Prostate gland (tissue), 2 donors: ENCODE measurements at regions not wholly inside any gene's neighbourhood (a gene's known extent, or its start where the extent isn't known, plus 50 kb on each side); places are given as distances from the start of the nearest gene placed in this dataset.

Experiments
- DNase-seq: peaks from one replicate; pipeline ENCODE4 v3.0.0-alpha.2; 2019; ENCODE audit warnings: low spot score
- H3K27ac ChIP-seq, 2 donors: fragments of 200-600 bp; sonication (generic); 2 replicates each; pipeline ENCODE4 v1.5.1; 2017 to 2019
- H3K27me3 ChIP-seq: fragments of 200-600 bp; sonication (generic); replicated peaks from 2 replicates; pipeline ENCODE4 v1.5.1; 2019; ENCODE audit not compliant: insufficient read depth
- H3K36me3 ChIP-seq, 2 donors: fragments of 200-600 bp; sonication (generic); 1 replicate in 1 of 2; 2 replicates in 1 of 2; pipeline versions ENCODE4 v1.5.1 to v1.8.1; 2017 to 2019
- H3K4me1 ChIP-seq: fragments of 200-600 bp; sonication (generic); replicated peaks from 2 replicates; pipeline ENCODE4 v1.5.1; 2019
- H3K4me3 ChIP-seq, 2 donors: fragments of 200-600 bp; sonication (generic); 2 replicates each; pipeline ENCODE4 v1.5.1; 2017 to 2019
- H3K9me3 ChIP-seq: fragments of 200-600 bp; sonication (generic); 2 replicates; pipeline ENCODE4 v1.5.1; 2017
- CTCF ChIP-seq, 4 experiments: fragments of 200-600 bp in 2 of 4; fragments of 450-650 bp in 2 of 4; sonication (generic) in 2 of 4; IDR thresholded peaks; 1 replicate in 3 of 4; 2 replicates in 1 of 4; pipeline ENCODE4 v1.5.1; 2016 to 2019; ENCODE audit warnings: antibody characterized with exemption in 4 of 4, mild to moderate bottlenecking in 2 of 4, moderate library complexity in 2 of 4
- POLR2A ChIP-seq: fragments of 450-650 bp; IDR thresholded peaks from one replicate; pipeline ENCODE4 v1.6.1; 2016; ENCODE audit warnings: antibody characterized with exemption, mild to moderate bottlenecking
- POLR2AphosphoS5 ChIP-seq: sonication (generic); formaldehyde crosslinking; IDR thresholded peaks from one replicate; pipeline ENCODE4 v1.6.1; 2017; ENCODE audit warnings: antibody characterized with exemption
- WGBS: methylation state at CpG from one replicate; pipeline ENCODE4 v1.1.5; 2018; 5-methylcytosine and 5-hydroxymethylcytosine counted together
- intact Hi-C: fragments of 100-400 bp; cut with DNase I; formaldehyde crosslinking; loops from one replicate; pipeline ENCODE4 v1.14.2; 2022

- Histone ChIP-seq H3K27me3 (no peaks in the 10 kb centered on the region), H3K4me1 (no peaks in the 10 kb centered on the region), H3K4me3 (no peak overlapping the region), H3K9me3 (no peaks in the 10 kb centered on the region), H3K36me3 (no peaks in the 10 kb centered on the region), H3K27ac (no peak overlapping the region)
- DNase-seq, result no peak
- WGBS, result 17% methylated on average over 1 of the region's 1 CpG
- intact Hi-C loops, result no loop called here
- no peak for TF ChIP-seq CTCF (IDR thresholded peaks at IDR 0.05)
- no peak for TF ChIP-seq POLR2AphosphoS5
- no peak for TF ChIP-seq POLR2A
Measured at GRCh38 chr1:96104506-96104905, 617.1 kb upstream of the PTBP2 start.

- no peaks in the 10 kb centered on the region for H3K9me3 ChIP-seq
- H3K4me3 ChIP-seq, result no peak overlapping the region
- H3K36me3 ChIP-seq, result no peaks in the 10 kb centered on the region
- H3K4me1 ChIP-seq, result no peaks in the 10 kb centered on the region
- WGBS, result 54% methylated on average over 3 of the region's 3 CpGs
- no peak for DNase-seq
- H3K27ac ChIP-seq, result no peak overlapping the region
- intact Hi-C loops, result no loop called here
- no peak for TF ChIP-seq POLR2AphosphoS5
- no peak for TF ChIP-seq POLR2A
- no peak for TF ChIP-seq CTCF (IDR thresholded peaks at IDR 0.05)
- no peaks in the 10 kb centered on the region for H3K27me3 ChIP-seq
Measured at GRCh38 chr1:96104906-96105305, 616.7 kb upstream of the PTBP2 start.

- no peak for TF ChIP-seq POLR2AphosphoS5
Measured at GRCh38 chr1:96116731-96117130, 604.9 kb upstream of the PTBP2 start.

GRCh38 chr1:96130432-96130831, 591.2 kb upstream of the PTBP2 start:
- Histone ChIP-seq H3K36me3 (no peaks in the 10 kb centered on the region), H3K4me1 (no peaks in the 10 kb centered on the region), H3K9me3 (no peaks in the 10 kb centered on the region), H3K4me3 (no peak overlapping the region), H3K27me3 (no peaks in the 10 kb centered on the region), H3K27ac (no peak overlapping the region)
- TF ChIP-seq POLR2A (no peak), POLR2AphosphoS5 (no peak), CTCF (IDR thresholded peaks at IDR 0.05) (no peak)
- DNase-seq, result no peak
- WGBS, result 45% methylated on average over 2 of the region's 2 CpGs
- intact Hi-C loops, result no loop called here

More at GRCh38 chr1:96116731-96117130, 604.9 kb upstream of the PTBP2 start:
- DNase-seq, result no peak
- Histone ChIP-seq H3K9me3 (no peaks in the 10 kb centered on the region), H3K4me3 (no peak overlapping the region), H3K36me3 (no peaks in the 10 kb centered on the region), H3K4me1 (no peaks in the 10 kb centered on the region), H3K27ac (no peak overlapping the region), H3K27me3 (no peaks in the 10 kb centered on the region)
- intact Hi-C loops, result no loop called here
- WGBS, result 74% methylated on average over 6 of the region's 6 CpGs

GRCh38 chr1:96144636-96145035, 576.9 kb upstream of the PTBP2 start:
- 79% methylated on average over 3 of the region's 3 CpGs for WGBS
- H3K36me3 ChIP-seq, result no peaks in the 10 kb centered on the region
- no peak for TF ChIP-seq CTCF (IDR thresholded peaks at IDR 0.05)
- no peak for TF ChIP-seq POLR2AphosphoS5
- no peak for TF ChIP-seq POLR2A

More at GRCh38 chr1:96144636-96145035, 576.9 kb upstream of the PTBP2 start:
- intact Hi-C loops, result no loop called here
- Histone ChIP-seq H3K4me3 (no peak overlapping the region), H3K9me3 (no peaks in the 10 kb centered on the region), H3K4me1 (no peaks in the 10 kb centered on the region), H3K27me3 (no peaks in the 10 kb centered on the region), H3K27ac (no peak overlapping the region)
- DNase-seq, result no peak
